Activated CD8-positive, alpha-beta memory T cell treated with anti-CD3 and anti-CD28 coated beads for 1 hour (primary cell): ENCODE measurements at regions not wholly inside any gene's neighbourhood (a gene's known extent, or its start where the extent isn't known, plus 50 kb on each side); places are given as distances from the start of the nearest gene placed in this dataset.

Source experiments
- DNase-seq, 2 donors: peaks; one replicate each; pipeline ENCODE4 v3.0.0-alpha.2; 2020; ENCODE audit warnings: low read depth in 1 of 2; ENCODE audit errors: extremely low read depth in 1 of 2

- DNase-seq = no peak
Measured at GRCh38 chr1:184141361-184141880, 89.9 kb downstream of the TSEN15 start.

- DNase-seq = no peak
Measured at GRCh38 chr1:184143449-184143848, 91.9 kb downstream of the TSEN15 start.

GRCh38 chr1:184145083-184145482, 93.6 kb downstream of the TSEN15 start:
- no peak for DNase-seq

- no peak for DNase-seq
Measured at GRCh38 chr1:184146202-184146601, 94.7 kb downstream of the TSEN15 start.

GRCh38 chr1:184150776-184151531, 99.4 kb downstream of the TSEN15 start:
- DNase-seq = no peak

- DNase-seq = no peak
Measured at GRCh38 chr1:184152434-184152898, 100.9 kb downstream of the TSEN15 start.

- no peak for DNase-seq
Measured at GRCh38 chr1:184152974-184153373, 101.4 kb downstream of the TSEN15 start.

GRCh38 chr1:184153731-184154130, 102.2 kb downstream of the TSEN15 start:
- no peak for DNase-seq

GRCh38 chr1:184156521-184157393, 105.2 kb downstream of the TSEN15 start:
- DNase-seq = no peak

- no peak for DNase-seq
Measured at GRCh38 chr1:184157394-184157742, 105.8 kb downstream of the TSEN15 start.

GRCh38 chr1:184158896-184159681, 107.6 kb downstream of the TSEN15 start:
- no peak for DNase-seq

GRCh38 chr1:184160236-184160635, 108.7 kb downstream of the TSEN15 start:
- no peak for DNase-seq

- no peak for DNase-seq
Measured at GRCh38 chr1:184161071-184161698, 109.7 kb downstream of the TSEN15 start.

- no peak for DNase-seq
Measured at GRCh38 chr1:184162281-184162680, 110.8 kb downstream of the TSEN15 start.

- no peak for DNase-seq
Measured at GRCh38 chr1:184163674-184164465, 112.3 kb downstream of the TSEN15 start.

- no peak for DNase-seq
Measured at GRCh38 chr1:184164536-184164935, 113.0 kb downstream of the TSEN15 start.

- no peak for DNase-seq
Measured at GRCh38 chr1:184166485-184166884, 115.0 kb downstream of the TSEN15 start.

- no peak for DNase-seq
Measured at GRCh38 chr1:184167352-184167751, 115.8 kb downstream of the TSEN15 start.

- DNase-seq = no peak
Measured at GRCh38 chr1:184170719-184171118, 119.2 kb downstream of the TSEN15 start.

GRCh38 chr1:184176058-184176457, 124.5 kb downstream of the TSEN15 start:
- no peak for DNase-seq
